ENCODE measurements at regions not wholly inside any gene's neighbourhood (a gene's known extent, or its start where the extent isn't known, plus 50 kb on each side); places are given as distances from the start of the nearest gene placed in this dataset.

DNA sequence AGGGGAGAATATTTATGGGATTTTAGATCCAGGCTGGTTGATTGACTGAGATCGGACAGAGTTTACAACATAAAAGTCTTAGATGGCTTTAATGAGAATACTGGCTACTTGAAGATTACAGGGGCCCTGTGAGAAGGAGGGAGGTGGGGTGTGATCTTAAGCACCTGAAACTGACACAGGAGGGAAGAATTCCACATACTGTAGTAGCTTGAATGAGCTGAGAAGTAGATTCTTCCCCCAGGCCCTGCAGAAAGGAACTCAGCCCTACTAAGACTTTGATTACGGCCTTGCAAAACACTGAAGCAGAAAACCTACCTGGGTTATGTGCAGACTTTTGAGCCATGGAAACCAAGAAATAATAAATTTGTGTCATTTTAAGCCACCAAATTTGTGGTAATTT lies 1062.9 kb upstream of the GYPC start:
- ATAC-seq = no peak
- no peaks in the 10 kb centered on the region for H3K36me3 ChIP-seq
- no peak overlapping the region for H3K27ac ChIP-seq
- H3K27me3 ChIP-seq = no peaks in the 10 kb centered on the region
- H3K4me3 ChIP-seq = no peak overlapping the region
- TF ChIP-seq, protein P1, sequence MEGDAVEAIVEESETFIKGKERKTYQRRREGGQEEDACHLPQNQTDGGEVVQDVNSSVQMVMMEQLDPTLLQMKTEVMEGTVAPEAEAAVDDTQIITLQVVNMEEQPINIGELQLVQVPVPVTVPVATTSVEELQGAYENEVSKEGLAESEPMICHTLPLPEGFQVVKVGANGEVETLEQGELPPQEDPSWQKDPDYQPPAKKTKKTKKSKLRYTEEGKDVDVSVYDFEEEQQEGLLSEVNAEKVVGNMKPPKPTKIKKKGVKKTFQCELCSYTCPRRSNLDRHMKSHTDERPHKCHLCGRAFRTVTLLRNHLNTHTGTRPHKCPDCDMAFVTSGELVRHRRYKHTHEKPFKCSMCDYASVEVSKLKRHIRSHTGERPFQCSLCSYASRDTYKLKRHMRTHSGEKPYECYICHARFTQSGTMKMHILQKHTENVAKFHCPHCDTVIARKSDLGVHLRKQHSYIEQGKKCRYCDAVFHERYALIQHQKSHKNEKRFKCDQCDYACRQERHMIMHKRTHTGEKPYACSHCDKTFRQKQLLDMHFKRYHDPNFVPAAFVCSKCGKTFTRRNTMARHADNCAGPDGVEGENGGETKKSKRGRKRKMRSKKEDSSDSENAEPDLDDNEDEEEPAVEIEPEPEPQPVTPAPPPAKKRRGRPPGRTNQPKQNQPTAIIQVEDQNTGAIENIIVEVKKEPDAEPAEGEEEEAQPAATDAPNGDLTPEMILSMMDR (IDR thresholded peaks at IDR 0.05) = no peak
- TF ChIP-seq POLR2AphosphoS5 (IDR thresholded peaks at IDR 0.05) (no peak), EP300 (IDR thresholded peaks at IDR 0.05) (no peak), POLR2A (IDR thresholded peaks at IDR 0.05) (no peak)
- no peaks in the 10 kb centered on the region for H3K4me1 ChIP-seq
- WGBS, 2 donors (ENCODE audit: low coverage in 1 of 2) = 60 to 68% methylated on average over 2 of the region's 2 CpGs
- H3K9me3 ChIP-seq = no peaks in the 10 kb centered on the region

DNA sequence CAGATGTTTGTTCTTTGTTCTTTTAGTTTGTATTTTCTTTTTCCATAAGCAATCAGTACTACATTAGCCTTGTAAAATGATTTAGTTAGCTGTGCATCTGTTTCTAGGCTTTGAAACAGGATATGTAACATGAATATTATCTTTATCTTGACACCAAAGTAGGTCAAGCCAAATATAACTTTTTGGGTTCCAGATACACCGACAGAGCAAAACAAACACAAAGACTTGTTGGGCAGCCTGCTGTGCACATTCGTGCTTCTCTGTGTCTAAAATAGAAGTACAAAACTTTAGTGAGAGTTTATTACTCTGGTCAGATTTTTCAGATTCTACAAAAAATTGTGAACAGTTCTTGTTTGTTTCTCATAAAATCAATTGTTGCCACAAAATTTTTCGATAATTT lies 1059.3 kb upstream of the GYPC start:
- H3K9me3 ChIP-seq = no peaks in the 10 kb centered on the region
- TF ChIP-seq POLR2A (IDR thresholded peaks at IDR 0.05) (no peak), EP300 (IDR thresholded peaks at IDR 0.05) (no peak), POLR2AphosphoS5 (IDR thresholded peaks at IDR 0.05) (no peak)
- TF ChIP-seq, protein P1 (IDR thresholded peaks at IDR 0.05) = no peak
- no peaks in the 10 kb centered on the region for H3K36me3 ChIP-seq
- ATAC-seq = no peak
- no peaks in the 10 kb centered on the region for H3K27me3 ChIP-seq
- no peak overlapping the region for H3K27ac ChIP-seq
- WGBS, 2 donors (ENCODE audit: low coverage in 1 of 2) = 35 to 47% methylated on average over 3 of the region's 3 CpGs
- H3K4me3 ChIP-seq = no peak overlapping the region
- H3K4me1 ChIP-seq = no peaks in the 10 kb centered on the region

DNA sequence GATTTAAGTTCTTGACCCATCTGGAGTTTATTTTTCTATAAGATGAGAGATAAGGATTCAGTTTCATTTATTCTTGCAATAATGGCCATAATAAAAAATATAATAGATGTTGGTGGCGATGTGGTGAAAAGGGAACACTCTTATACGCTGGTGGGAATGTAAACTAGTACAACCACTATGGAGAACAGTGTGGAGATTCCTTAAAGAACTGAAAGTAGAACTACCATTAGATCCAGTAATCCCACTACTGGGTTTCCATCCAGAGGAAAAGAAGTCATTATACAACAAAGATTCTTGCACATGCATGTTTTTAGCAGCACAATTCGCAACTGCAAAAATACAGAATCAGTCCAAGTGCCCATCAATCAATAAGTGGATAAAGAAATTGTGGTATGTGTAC lies 1040.5 kb upstream of the GYPC start:
- ATAC-seq = no peak
- H3K4me3 ChIP-seq = no peak overlapping the region
- no peaks in the 10 kb centered on the region for H3K9me3 ChIP-seq
- 93 to 100% methylated on average over 2 of the region's 3 CpGs for WGBS, 2 donors (ENCODE audit: low coverage in 1 of 2)
- TF ChIP-seq, protein P1 (IDR thresholded peaks at IDR 0.05) = no peak
- no peak for TF ChIP-seq POLR2AphosphoS5 (IDR thresholded peaks at IDR 0.05)
- no peak for TF ChIP-seq EP300 (IDR thresholded peaks at IDR 0.05)
- no peak for TF ChIP-seq POLR2A (IDR thresholded peaks at IDR 0.05)
- H3K36me3 ChIP-seq = no peaks in the 10 kb centered on the region
- H3K4me1 ChIP-seq = no peaks in the 10 kb centered on the region
- H3K27ac ChIP-seq = no peak overlapping the region
- no peaks in the 10 kb centered on the region for H3K27me3 ChIP-seq

DNA sequence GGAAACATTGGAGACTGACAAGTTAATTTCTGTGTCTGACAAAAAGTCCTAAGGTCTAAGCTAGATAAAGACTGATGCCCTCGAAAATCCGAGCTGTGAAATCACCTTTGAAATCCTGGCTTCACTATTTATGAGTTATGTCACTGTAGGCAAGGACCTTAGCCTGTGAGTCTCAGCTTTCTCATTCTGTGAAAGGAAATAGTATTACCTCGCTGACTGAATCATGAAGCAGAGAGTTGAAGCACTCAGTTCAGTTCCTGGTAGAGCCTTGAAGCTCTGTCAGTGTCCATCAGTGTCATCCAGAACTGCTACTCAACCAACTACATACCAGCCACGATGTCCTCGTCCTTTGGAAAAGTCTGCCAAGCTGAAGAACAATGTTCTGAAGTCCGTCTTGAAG lies 1025.6 kb upstream of the GYPC start:
- TF ChIP-seq POLR2AphosphoS5 (IDR thresholded peaks at IDR 0.05) = no peak
- TF ChIP-seq, protein P1 (IDR thresholded peaks at IDR 0.05) = no peak
- TF ChIP-seq EP300 (IDR thresholded peaks at IDR 0.05) = no peak
- TF ChIP-seq POLR2A (IDR thresholded peaks at IDR 0.05) = no peak
- Histone ChIP-seq H3K4me1 (no peaks in the 10 kb centered on the region), H3K36me3 (no peaks in the 10 kb centered on the region), H3K9me3 (no peaks in the 10 kb centered on the region), H3K27ac (no peak overlapping the region), H3K4me3 (no peak overlapping the region), H3K27me3 (no peaks in the 10 kb centered on the region)
- ATAC-seq = no peak
- WGBS, 2 donors (ENCODE audit: low coverage in 1 of 2) = 36 to 39% methylated on average over 3 to 6 of the region's 6 CpGs

DNA sequence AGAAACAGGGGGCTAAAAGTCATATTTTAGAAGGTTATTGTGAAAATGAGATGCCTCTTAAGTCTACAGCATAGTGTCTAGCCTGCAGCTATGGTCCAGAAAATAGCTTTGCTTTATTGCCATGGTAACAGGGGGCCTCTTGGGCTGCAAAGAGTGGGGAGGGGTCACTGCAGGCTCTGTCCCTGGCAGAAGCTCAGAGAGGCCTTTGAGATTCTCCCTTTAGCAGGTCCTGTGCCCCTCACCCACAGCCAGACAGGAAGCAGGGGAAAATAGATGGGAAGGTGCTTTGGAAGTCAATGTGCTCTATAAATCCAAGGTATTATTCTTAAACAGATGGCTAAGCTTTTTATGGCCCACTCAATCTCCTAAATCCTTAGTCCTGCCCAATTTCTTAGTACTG lies 1021.3 kb upstream of the GYPC start:
- H3K4me3 ChIP-seq = no peak overlapping the region
- H3K36me3 ChIP-seq = no peaks in the 10 kb centered on the region
- ATAC-seq = no peak
- TF ChIP-seq POLR2A (IDR thresholded peaks at IDR 0.05) = no peak
- no peak for TF ChIP-seq POLR2AphosphoS5 (IDR thresholded peaks at IDR 0.05)
- TF ChIP-seq, protein P1 (IDR thresholded peaks at IDR 0.05) = no peak
- TF ChIP-seq EP300 (IDR thresholded peaks at IDR 0.05) = no peak
- no peaks in the 10 kb centered on the region for H3K27me3 ChIP-seq
- H3K27ac ChIP-seq = no peak overlapping the region
- no peaks in the 10 kb centered on the region for H3K9me3 ChIP-seq
- H3K4me1 ChIP-seq = no peaks in the 10 kb centered on the region
